OCI-LY1 (cell line): ENCODE measurements at regions not wholly inside any gene's neighbourhood (a gene's known extent, or its start where the extent isn't known, plus 50 kb on each side); places are given as distances from the start of the nearest gene placed in this dataset.

Experiments
- CTCF ChIP-seq: fragments of 200-600 bp; sonication (generic), shearing (Covaris generic); IDR thresholded peaks from 2 replicates; pipeline ENCODE4 v1.5.1; 2017; ENCODE audit warnings: mild to moderate bottlenecking, antibody characterized with exemption, low read length, moderate library complexity, mixed read lengths
- EZH2 ChIP-seq: fragments of 200-600 bp; sonication (generic), shearing (Covaris generic); IDR thresholded peaks from 2 replicates; pipeline ENCODE4 v1.8.0; 2017; ENCODE audit warnings: borderline replicate concordance, mixed run types, mild to moderate bottlenecking, antibody characterized with exemption, low read length, moderate library complexity, mixed read lengths

- TF ChIP-seq CTCF (no peak), EZH2 (no peak)
These were observed 205.7 kb downstream of the SOCS6 start for GRCh38 chr18:70494524-70494923.
